Smooth muscle cell (in vitro differentiated cells): ENCODE measurements at regions not wholly inside any gene's neighbourhood (a gene's known extent, or its start where the extent isn't known, plus 50 kb on each side); places are given as distances from the start of the nearest gene placed in this dataset.

Source experiments
- DNase-seq: peaks from one replicate; lab custom pipeline; 2025; ENCODE audit not compliant: unreplicated experiment; lab: John Stamatoyannopoulos, UW
- H2AFZ ChIP-seq: fragments of 200-600 bp; sonication (generic); 2 replicates; pipeline ENCODE4 v1.6.0; 2016; ENCODE audit warnings: antibody characterized with exemption, low read depth, mild to moderate bottlenecking
- H3F3A ChIP-seq: fragments of 200-600 bp; sonication (generic); 2 replicates; pipeline ENCODE4 v1.6.0; 2017; ENCODE audit warnings: antibody characterized with exemption, low read depth
- H3K27ac ChIP-seq: fragments of 200-600 bp; sonication (generic); 2 replicates; pipeline ENCODE4 v1.5.1; 2016; ENCODE audit warnings: low read depth, mild to moderate bottlenecking
- H3K27me3 ChIP-seq: fragments of 200-600 bp; sonication (generic); 2 replicates; pipeline ENCODE4 v1.6.1; 2016; ENCODE audit warnings: low read depth, mild to moderate bottlenecking
- H3K36me3 ChIP-seq: fragments of 200-600 bp; sonication (generic); 2 replicates; pipeline ENCODE4 v1.5.1; 2016; ENCODE audit warnings: low read depth
- H3K4me1 ChIP-seq: fragments of 200-600 bp; sonication (generic); 2 replicates; pipeline ENCODE4 v1.5.1; 2016; ENCODE audit warnings: low read depth
- H3K4me2 ChIP-seq: fragments of 200-600 bp; sonication (generic); 2 replicates; pipeline ENCODE4 v1.6.0; 2016; ENCODE audit warnings: mild to moderate bottlenecking
- H3K4me3 ChIP-seq: fragments of 200-600 bp; sonication (generic); 2 replicates; pipeline ENCODE4 v1.5.1; 2016; ENCODE audit warnings: mild to moderate bottlenecking
- H3K79me2 ChIP-seq: fragments of 200-600 bp; sonication (generic); 2 replicates; pipeline ENCODE4 v1.6.0; 2016; ENCODE audit warnings: low read depth, mild to moderate bottlenecking
- H3K9ac ChIP-seq: fragments of 200-600 bp; sonication (generic); 2 replicates; pipeline ENCODE4 v1.6.0; 2016; ENCODE audit warnings: low read depth
- H3K9me3 ChIP-seq: fragments of 200-600 bp; sonication (generic); replicated peaks from 2 replicates; pipeline ENCODE4 v1.5.1; 2016; ENCODE audit warnings: low read depth
- H4K20me1 ChIP-seq: fragments of 200-600 bp; sonication (generic); 2 replicates; pipeline ENCODE4 v1.6.0; 2016; ENCODE audit warnings: low read depth
- WGBS: methylation state at CpG from one replicate; pipeline ENCODE4 v1.1.7; 2016; ENCODE audit warnings: low lambda C conversion rate; 5-methylcytosine and 5-hydroxymethylcytosine counted together
- TF ChIP-seq, protein P1 (sequence below): fragments of 200-600 bp; sonication (generic); IDR thresholded peaks from 2 replicates; pipeline ENCODE4 v1.5.1; 2017; ENCODE audit warnings: borderline replicate concordance, mild to moderate bottlenecking, antibody characterized with exemption; ENCODE audit not compliant: insufficient read depth, poor library complexity, severe bottlenecking

- WGBS: 18% methylated on average over 20 of the region's 20 CpGs
- DNase-seq: no peak
- H3K27ac ChIP-seq: peak overlapping the region; percentile 56
- no peaks in the 10 kb centered on the region for H3K9me3 ChIP-seq
- no peaks in the 10 kb centered on the region for H3K27me3 ChIP-seq
- H3K4me3 ChIP-seq: no peak overlapping the region
- peak overlapping the region; percentile 69 for H2AFZ ChIP-seq
- no peaks in the 10 kb centered on the region for H4K20me1 ChIP-seq
- no peaks in the 10 kb centered on the region for H3K79me2 ChIP-seq
- peaks cover 16% of the 10 kb centered on the region for H3K4me1 ChIP-seq
- no peak overlapping the region for H3K9ac ChIP-seq
- H3K36me3 ChIP-seq: no peaks in the 10 kb centered on the region
- TF ChIP-seq, protein P1, sequence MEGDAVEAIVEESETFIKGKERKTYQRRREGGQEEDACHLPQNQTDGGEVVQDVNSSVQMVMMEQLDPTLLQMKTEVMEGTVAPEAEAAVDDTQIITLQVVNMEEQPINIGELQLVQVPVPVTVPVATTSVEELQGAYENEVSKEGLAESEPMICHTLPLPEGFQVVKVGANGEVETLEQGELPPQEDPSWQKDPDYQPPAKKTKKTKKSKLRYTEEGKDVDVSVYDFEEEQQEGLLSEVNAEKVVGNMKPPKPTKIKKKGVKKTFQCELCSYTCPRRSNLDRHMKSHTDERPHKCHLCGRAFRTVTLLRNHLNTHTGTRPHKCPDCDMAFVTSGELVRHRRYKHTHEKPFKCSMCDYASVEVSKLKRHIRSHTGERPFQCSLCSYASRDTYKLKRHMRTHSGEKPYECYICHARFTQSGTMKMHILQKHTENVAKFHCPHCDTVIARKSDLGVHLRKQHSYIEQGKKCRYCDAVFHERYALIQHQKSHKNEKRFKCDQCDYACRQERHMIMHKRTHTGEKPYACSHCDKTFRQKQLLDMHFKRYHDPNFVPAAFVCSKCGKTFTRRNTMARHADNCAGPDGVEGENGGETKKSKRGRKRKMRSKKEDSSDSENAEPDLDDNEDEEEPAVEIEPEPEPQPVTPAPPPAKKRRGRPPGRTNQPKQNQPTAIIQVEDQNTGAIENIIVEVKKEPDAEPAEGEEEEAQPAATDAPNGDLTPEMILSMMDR: no peak
- peak overlapping the region; percentile 34 for H3K4me2 ChIP-seq
- H3F3A ChIP-seq: peaks cover 17% of the 10 kb centered on the region
Observed at GRCh38 chr5:171520300-171521174, 101.1 kb downstream of the FGF18 start.

DNA sequence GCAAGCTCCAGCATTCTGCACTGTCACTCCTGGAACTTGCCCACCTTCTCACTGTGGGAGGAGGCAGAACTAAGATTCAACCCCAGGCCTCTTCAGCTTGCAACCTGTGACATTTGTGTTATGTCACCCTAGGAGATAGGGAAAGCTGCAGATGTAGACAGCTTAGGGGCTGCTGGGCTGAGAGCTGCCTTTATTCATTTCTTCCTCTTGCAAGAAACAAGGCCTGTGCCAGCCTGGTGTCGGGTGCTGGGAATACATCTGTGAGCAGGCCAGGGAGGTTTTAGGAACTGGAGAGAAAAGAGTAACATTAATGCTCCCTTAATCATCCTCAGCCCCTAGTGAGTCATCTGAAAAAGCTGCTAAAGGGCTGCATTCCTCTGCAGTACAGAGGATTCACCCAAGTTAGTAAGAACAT lies 101.8 kb downstream of the FGF18 start:
- no peak overlapping the region for H3K9ac ChIP-seq
- H3K27me3 ChIP-seq: no peaks in the 10 kb centered on the region
- H3K4me3 ChIP-seq: no peak overlapping the region
- no peaks in the 10 kb centered on the region for H3K36me3 ChIP-seq
- no peak for DNase-seq
- H2AFZ ChIP-seq: no peak overlapping the region
- TF ChIP-seq, protein P1: no peak
- peak overlapping the region; percentile 56 for H3K27ac ChIP-seq
- H3F3A ChIP-seq: peaks cover 17% of the 10 kb centered on the region
- no peaks in the 10 kb centered on the region for H3K79me2 ChIP-seq
- H3K4me1 ChIP-seq: peaks cover 16% of the 10 kb centered on the region
- no peaks in the 10 kb centered on the region for H3K9me3 ChIP-seq
- WGBS: 9% methylated on average over 1 of the region's 1 CpG
- no peaks in the 10 kb centered on the region for H4K20me1 ChIP-seq
- peak overlapping the region; percentile 34 for H3K4me2 ChIP-seq

- Histone ChIP-seq H4K20me1 (no peaks in the 10 kb centered on the region), H3K4me3 (no peak overlapping the region), H3K27me3 (no peaks in the 10 kb centered on the region), H3K27ac (peak overlapping the region; percentile 56), H3K9ac (no peak overlapping the region), H3K9me3 (no peaks in the 10 kb centered on the region), H3F3A (peaks cover 17% of the 10 kb centered on the region), H2AFZ (no peak overlapping the region), H3K79me2 (no peaks in the 10 kb centered on the region), H3K36me3 (no peaks in the 10 kb centered on the region), H3K4me2 (peak overlapping the region; percentile 23), H3K4me1 (peaks cover 16% of the 10 kb centered on the region)
- WGBS: 57% methylated on average over 3 of the region's 3 CpGs
- TF ChIP-seq, protein P1: no peak
- no peak for DNase-seq
Observed at GRCh38 chr5:171521679-171522078, 102.2 kb downstream of the FGF18 start.
